ENCODE measurements at regions not wholly inside any gene's neighbourhood (a gene's known extent, or its start where the extent isn't known, plus 50 kb on each side); places are given as distances from the start of the nearest gene placed in this dataset.
A peak's percentile ranks its signal among the peaks of the same experiment; 100 is the strongest.

DNA sequence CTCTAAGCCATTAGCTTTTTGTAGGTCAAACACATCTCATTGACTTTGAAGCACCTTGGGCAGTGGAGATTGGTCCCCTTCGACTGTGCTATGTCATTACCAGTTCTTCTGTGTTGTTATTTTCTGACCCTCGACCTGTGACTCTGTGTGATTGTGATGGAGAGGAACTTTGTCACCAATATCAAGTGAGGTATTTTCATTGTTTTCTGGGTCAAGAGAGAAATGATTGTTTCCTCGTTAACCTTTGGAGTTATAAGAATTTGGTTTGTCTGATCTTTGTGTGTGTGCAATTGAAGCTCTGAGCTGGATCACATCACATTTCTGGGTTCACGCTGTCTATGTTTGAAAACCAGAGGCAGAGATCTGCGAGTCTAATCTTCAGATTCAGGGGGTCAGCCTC is 432.2 kb upstream of the KLF6 start:
- no peak for DNase-seq

DNA sequence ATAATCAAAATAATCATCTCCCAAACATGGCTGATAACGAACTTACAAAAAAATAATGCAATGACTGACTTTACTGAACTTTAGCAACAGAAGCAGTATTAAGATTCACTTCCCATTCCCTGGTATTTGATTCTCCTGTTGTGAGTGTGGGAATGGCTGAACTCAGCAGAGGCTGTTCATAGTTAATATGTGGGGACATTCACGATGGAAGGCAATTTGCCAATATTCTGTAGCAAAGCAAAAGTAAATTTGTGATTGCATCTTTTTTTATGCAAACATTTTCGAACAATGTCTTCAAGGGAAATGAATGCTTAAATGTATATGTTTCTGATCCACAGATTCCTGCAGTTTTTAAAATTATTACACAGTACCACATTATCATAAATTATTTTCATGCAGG is 431.7 kb upstream of the KLF6 start:
- no peak for DNase-seq

DNA sequence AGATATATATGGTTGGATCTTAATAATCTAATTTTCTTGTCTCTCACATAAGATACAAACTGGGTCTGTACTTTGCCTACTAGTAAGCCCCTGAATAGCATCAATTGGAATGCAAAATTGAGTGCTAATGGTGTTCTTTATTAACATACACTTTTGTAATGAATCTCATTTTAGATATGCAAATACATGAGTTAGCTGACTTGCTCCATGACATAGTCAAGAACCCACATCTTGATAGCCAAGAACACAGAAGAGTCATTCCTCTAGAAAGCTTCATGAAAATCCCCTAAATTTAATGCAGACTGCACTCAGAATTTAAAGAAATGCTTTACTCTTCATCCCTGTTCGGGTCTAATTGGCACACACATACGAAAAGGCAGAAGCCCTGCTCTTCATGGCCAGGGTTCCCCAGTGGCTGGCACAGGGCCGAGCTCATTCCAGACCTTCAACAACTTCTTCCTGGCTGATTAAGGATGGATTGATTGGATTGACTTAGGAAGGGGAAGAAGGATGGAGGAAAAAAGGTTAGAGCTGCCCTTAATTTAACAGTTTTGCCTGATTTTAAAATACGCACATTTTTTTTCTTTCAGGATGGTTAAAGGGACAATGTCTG is 431.1 kb upstream of the KLF6 start:
- peak; percentile 2 to 42 for DNase-seq

DNA sequence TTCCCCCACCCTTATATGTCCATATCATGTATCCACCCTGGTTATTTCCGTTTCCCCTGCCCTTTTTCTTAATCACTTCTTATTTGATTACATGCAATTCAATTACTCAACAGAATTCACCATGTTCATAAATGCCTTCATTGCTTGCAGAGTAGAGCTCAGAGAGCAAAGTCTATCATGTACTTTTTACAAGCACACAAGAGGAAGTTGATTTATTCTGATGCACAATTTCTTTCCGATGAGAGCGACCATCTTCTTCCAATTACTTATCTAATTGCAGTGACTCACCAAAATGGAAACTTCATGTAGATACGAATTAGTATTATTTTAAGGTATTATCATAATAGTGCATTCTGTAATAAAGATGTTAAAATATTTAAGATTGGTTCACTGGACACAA is 430.5 kb upstream of the KLF6 start:
- DNase-seq = no peak

DNA sequence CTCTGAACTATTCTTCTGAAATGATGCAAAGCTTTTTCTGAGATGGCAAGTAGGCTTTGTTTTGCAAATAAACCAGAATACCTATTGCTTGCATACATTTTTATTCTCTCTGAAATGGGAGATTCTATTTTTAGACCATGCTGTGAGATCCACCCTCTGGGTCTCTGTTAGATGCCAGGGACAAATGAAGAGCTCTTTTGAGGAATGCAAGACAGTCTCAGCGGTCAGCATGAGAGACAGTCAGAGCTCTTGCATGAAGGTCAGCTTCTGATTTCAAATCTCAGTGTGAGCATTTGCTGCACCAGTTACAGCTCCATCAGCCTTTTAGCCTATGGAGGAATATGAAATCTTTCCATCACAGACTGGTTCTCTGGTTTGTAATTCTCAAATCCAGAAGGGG is 429.9 kb upstream of the KLF6 start:
- no peak for DNase-seq

DNA sequence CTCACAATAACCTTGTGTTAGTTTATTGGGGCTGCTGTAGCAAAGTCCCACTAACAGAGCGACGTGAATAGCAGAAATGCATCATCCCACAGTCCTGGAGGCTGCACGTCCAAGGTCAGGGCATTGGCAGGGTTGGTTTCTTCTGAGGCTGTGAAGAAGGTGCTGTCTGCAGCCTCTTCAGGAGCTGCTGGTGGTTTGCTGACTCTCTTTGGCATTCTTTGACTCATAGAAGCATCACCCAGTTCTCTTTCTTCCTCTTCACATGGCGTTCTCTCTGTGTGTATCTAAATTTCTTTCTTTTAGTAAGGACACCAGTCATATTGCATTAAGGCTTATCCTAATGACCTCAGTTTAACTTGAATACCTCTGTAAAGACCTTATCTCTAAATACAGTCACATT is 428.4 kb upstream of the KLF6 start:
- no peak for DNase-seq

DNA sequence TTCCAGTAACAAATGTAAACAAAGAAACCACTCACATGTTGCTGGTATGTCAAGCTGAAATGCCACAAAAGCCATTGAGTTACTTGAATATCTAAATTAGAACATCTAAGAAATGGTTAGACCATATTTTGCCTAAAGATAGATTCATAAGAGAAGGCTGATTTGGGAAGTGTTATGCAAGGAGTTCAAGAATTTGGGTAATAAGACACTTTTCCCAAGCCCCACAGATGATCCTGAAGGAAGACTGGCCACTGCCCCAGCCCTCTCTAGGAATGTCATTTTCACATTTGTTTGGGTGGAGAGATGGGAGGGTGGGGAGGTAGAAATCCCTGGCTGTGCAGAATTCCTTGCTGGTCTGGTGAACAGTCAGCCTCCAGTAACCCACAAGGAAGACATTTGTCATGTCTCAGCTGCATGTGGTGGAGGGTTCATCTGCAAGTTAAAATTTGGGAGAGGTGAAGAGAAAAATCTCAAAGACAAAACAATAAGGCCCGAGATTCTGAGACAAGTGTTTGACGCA is 427.2 kb upstream of the KLF6 start:
- no peak for DNase-seq

DNA sequence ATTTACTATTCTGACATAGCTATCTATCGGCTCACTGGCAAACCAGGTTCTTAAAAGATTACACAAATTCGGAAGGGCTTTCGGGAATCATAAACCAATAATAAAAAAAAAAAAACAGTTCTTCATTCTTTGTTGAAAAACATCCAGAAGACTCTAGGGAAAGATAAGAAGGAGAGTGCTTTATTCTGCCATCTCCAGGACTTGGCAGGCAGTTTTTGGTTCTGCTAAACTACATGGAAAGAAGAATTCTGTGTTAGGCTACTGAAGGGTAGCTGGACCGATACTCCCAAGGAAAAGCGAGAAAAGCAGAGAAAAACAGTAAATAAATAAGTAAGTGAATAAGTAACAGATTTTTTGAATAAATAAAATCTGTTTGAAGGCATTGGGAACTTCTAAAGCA is 423.5 kb upstream of the KLF6 start:
- no peak for DNase-seq

DNA sequence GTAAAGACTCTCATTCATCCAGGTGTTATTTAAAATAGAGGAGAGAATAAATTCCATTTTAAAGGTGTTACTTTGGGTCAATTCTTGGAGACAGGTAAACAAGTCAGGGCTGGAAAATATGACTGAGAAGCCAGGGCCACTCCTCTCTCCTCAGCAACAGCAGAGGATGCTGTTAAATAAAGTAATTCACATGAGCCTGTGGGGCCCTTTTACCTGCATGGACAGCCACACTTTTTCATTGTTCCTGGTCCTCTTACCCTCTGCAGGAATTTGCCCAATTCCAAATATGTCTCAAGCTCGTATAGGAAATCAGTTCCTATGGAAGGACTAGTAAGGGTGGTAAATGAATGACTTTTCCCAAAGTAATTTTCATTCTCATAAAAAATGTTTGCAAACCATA is 420.1 kb upstream of the KLF6 start:
- DNase-seq = no peak

DNA sequence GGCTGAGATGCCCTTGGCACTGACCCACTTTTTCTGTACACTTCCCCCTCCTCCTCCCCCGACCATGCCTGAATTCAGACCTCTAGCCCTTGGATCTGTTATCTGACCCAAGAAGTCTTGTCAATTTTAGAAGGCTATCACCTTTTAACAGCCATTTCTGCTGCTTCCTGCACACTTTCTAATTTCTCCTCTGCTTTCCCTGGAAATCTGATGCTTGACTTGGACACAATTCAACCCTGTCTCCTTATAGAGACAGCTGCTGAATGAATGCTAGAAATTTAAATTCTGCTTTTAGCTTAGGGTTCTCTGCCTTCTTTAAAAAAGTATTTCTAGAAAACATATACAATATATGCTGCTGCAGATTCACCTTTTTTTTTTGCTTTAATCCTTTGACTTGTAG is 417.9 kb upstream of the KLF6 start:
- no peak for DNase-seq

DNA sequence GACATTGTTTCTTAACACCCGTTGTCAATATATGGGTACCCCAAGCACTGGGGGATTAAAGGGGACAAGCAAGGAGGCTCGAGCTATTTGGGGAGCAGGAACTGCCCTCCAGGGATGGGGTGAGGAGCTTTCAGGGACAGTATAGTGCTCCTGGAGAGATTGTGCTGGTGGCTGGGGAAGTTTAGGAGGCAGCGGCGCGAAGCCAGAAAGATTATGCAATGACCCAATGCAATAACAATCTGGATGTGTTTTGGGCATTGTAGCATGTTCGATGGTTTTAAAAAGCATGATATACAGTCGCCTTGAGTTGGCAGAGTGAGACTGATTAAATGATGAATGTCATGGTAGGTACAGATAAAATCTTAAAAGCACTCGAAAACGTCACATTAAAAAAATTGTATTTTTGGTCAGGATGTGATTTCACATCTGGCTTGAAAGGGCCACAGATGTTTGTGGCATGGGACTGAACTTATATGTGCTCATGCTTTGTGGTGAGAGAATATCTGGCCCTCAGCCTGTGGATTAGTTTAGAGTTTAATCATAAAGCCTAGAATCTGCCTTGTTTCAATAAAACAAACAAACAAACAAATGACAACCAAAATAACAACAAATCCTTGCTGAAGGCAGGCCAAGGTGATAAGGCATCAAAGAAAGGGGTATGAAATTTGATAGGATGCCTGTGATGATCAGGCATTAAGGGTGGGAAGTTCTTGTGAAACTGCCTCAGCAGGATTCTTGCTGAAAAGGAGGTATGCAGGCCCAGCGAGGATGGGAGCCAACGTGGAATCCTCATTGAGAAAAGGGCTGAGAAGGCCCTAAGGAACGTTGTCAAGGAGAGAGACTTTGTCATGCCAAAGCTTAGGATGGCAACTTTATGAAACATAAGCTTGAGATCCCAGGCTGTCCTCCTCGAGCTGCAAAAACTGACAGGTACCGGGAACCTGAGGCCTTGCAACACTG is 417.1 kb upstream of the KLF6 start:
- DNase-seq = no peak

DNA sequence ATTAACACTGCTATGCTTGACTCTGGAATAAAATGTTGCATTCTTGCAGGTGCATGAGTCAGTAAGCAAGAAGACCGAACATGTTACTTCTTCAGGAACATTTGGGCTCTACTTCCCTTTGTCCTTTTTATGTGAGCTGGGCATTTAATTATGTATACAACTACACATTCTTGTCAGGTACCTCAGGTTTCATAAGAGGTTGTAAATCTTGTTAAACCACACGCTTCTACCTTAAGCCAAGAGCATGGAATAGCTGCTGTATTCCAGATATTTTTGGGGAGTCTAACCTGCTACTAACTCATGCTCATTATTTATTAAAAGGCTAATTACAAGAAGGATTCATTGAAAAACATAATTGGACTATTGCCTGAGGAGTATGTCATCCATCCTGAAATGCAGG is 414.2 kb upstream of the KLF6 start:
- no peak for DNase-seq

DNA sequence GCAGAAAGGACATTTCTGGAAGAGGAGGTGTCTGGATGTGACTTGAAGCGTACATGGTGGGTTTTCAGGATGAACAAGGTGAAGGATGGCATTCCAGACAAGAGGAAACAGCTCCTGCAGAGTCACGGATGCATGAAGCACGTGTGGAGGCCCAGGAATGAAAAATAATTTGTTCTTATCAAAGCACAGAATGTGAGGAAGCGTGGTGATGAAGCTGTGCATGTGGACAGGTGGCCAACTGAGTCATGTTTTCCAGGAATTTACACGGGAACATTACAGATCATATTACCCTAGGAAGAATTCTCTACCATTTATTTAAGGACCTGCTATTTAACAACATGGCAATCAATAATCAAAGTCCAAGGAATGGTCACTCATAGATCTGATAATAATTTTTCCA is 413.2 kb upstream of the KLF6 start:
- no peak for DNase-seq

DNA sequence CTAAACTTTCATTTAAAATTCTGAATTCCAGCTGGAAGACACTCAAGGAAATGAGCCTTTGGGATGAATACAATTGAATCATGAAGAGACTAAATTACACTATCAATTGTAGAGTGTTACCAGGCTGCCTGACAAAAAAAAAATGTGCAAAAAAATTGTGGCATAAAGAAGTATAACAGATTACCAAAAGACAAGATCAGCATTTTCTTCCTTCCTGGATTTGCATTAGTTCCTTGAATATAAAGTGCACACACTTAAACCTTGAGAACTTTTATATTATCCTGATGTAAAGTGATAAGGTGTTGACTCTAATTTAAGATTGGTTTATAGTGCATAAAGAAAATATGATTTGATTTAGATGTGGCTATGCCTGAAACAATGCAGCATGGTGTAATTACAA is 412.7 kb upstream of the KLF6 start:
- no peak for DNase-seq

DNA sequence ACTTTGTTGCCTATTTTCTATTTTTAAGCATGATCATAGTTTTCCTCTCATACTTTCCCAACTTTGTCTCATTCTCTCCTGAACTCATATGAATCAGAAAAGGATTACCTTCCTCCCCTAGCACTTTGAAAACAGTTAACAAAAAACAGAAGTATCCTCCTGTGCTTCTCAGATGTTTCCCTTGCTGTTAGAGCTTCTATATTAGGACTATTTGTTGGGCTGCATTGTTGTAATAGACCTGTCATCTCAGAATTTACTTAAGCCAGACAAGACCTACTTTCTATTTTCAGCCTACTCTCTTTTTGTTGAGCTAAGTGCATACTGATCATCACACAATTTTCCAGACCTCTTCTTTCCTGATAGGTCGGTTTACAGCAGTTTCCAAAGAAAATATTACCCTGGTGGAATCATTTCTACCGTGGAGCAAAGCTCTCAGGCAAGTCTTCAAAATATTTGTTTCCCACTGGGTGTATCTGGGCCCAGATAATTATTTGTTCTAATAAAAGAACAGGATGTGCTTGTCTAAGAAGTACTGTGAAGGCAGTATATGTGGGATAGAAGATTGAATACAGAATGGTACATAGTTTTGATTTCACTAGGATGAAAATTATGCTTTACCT is 411.9 kb upstream of the KLF6 start:
- no peak for DNase-seq

DNA sequence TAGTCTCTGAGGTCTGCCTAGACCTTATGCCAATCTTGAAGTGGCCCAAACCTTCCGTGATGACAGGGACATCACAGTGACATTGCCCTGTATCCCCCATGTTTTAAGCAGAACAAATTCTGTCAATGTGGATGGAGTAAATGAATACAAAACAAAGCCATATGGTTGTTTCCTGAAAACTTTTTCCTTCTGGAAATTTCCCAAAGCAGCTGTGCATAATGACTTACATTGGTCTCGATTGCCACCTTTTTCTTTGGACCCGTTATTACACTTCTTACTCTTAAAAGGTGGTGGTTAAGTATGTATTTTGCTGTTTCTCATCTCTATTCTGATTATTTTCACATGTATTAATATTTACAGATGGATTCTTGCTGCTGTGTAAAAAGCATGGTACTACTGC is 411.2 kb upstream of the KLF6 start:
- no peak for DNase-seq

DNA sequence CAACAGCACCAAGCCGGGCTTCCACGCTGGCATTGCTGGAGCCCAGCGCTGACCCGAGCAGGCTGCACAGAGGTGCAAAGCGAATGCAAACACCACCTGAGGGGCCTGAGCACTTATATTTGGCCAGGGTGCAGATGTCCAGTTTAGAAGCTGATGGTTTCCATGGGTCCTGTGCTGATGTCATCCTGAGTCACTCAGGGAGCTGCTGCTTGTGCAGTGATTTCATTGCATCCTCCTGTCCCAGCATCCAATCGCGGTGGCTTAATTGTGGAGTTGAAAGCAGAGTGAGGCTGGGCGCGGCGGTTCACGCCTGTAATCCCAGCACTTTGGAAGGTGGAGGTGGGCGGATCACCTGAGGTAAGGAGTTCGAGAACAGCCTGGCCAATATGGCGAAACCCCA is 410.2 kb upstream of the KLF6 start:
- no peak for DNase-seq

DNA sequence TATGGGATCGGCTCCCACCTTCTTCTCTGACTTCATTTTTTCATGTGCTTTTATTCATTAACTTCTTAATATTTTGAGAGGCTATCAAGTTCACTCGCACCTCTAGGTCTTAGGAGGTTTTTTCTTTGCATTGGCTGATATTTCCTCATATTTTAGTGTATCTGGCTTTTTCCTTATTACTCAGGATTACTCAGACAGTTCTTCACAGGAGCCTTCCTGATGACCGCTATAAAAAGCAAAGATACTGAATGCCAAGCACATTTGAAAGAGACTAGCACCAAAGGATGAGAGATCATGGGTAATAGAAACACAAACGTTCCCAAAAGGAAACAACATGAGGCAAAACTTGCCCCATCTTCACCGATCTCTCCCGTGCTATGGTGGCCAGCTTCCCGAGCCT is 409.2 kb upstream of the KLF6 start:
- DNase-seq = no peak

DNA sequence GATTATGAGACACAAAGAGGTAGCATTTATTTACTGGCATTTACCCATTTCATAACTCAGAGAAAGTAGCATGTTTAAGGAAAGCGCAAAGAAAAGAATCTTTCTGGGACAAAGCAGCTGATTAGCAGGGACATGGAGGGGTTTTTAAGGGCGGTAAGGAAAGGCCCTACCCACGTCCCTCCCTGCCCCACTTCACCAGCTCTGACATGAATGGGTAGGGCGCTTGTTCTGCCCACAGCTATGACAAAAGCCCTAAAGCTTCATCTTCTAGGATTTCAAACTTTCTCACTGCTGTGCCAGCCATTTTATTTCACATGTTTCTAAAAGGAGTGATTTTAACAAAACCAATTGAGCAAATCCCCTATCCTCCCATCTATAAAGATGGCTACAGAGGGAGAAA is 406.9 kb upstream of the KLF6 start:
- no peak for DNase-seq

DNA sequence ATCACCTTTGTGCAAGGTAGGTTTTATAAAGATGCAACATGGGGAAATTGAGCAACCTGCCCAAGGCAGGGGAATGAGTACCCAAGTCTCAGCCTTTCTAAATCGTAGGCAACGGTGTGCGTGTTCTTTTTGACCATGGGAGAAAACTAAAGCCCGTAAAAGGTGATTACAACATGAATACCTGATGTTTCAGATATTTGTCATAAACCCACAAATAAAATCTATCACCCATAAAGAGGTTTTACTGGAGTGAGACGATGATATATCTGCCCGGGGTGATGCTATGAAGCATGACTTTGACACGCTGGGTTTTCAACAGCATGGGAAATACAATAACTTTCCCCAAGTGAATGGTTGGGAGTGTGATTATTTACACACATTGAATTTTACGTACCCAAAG is 406.3 kb upstream of the KLF6 start:
- DNase-seq = no peak

DNA sequence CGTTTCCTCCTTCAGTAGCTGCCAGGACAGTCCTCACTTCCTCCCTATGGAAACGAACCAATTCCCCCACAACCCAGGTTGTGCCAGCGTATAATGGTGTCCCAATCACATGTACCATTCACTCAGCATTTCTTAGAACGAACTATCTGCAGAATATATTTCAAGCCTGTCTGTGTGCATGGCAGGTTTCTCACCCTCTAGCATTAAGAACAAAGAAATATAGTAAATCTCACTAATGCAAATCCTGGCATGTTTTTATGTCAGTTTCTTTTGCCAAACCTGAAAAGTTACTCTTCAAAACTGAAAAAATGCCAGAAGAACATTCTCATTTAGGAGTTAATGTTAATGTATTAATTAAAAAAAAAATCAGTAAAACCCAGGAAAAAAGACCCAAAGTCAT is 405.9 kb upstream of the KLF6 start:
- DNase-seq = no peak

DNA sequence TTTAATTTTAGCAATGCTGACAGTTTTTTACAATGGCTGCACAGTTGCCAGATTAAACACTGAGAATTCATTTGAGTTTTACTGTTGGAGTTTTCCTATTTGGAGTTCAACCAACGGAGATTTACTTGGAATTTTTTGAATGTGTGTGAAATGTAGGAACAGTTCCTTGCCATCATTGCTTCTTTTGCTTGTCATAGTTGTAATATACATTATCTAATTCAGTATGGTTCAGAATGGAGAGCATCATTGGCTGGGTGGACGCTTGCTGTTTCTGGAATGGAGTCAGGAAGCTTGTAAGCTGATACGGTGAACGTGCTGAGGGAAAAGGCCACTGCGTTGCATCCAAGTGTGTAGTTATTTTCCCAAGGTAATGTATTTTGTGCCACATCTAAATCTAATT is 404.3 kb upstream of the KLF6 start:
- no peak for DNase-seq

DNA sequence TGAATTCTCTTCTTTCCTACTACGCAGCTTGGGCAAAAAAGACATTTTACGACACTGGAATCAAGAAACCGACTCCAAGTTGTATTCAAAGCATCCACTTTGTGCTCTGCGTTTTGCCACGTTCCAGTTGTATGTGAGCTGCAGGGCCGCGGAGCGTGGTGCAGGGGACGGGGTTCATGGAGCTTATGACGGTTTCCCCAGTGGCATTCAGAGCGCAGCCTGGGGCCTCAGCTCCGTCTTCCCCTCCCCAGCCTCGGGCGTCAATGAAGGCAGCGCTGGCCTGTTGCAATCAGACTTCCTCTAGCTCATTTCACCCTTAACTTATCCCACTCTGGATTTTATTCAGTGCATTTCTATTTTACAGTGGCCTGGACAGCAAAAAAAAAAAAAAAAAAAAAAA is 403.4 kb upstream of the KLF6 start:
- no peak for DNase-seq

All from NCI-H446 (cell line).